Smooth muscle cell (in vitro differentiated cells): ENCODE measurements at regions not wholly inside any gene's neighbourhood (a gene's known extent, or its start where the extent isn't known, plus 50 kb on each side); places are given as distances from the start of the nearest gene placed in this dataset.

ENCODE experiments used
- DNase-seq: peaks from one replicate; lab custom pipeline; 2025; ENCODE audit not compliant: unreplicated experiment; lab: John Stamatoyannopoulos, UW
- H2AFZ ChIP-seq: fragments of 200-600 bp; sonication (generic); 2 replicates; pipeline ENCODE4 v1.6.0; 2016; ENCODE audit warnings: antibody characterized with exemption, low read depth, mild to moderate bottlenecking
- H3F3A ChIP-seq: fragments of 200-600 bp; sonication (generic); 2 replicates; pipeline ENCODE4 v1.6.0; 2017; ENCODE audit warnings: antibody characterized with exemption, low read depth
- H3K27ac ChIP-seq: fragments of 200-600 bp; sonication (generic); 2 replicates; pipeline ENCODE4 v1.5.1; 2016; ENCODE audit warnings: low read depth, mild to moderate bottlenecking
- H3K27me3 ChIP-seq: fragments of 200-600 bp; sonication (generic); 2 replicates; pipeline ENCODE4 v1.6.1; 2016; ENCODE audit warnings: low read depth, mild to moderate bottlenecking
- H3K36me3 ChIP-seq: fragments of 200-600 bp; sonication (generic); 2 replicates; pipeline ENCODE4 v1.5.1; 2016; ENCODE audit warnings: low read depth
- H3K4me1 ChIP-seq: fragments of 200-600 bp; sonication (generic); 2 replicates; pipeline ENCODE4 v1.5.1; 2016; ENCODE audit warnings: low read depth
- H3K4me2 ChIP-seq: fragments of 200-600 bp; sonication (generic); 2 replicates; pipeline ENCODE4 v1.6.0; 2016; ENCODE audit warnings: mild to moderate bottlenecking
- H3K4me3 ChIP-seq: fragments of 200-600 bp; sonication (generic); 2 replicates; pipeline ENCODE4 v1.5.1; 2016; ENCODE audit warnings: mild to moderate bottlenecking
- H3K79me2 ChIP-seq: fragments of 200-600 bp; sonication (generic); 2 replicates; pipeline ENCODE4 v1.6.0; 2016; ENCODE audit warnings: low read depth, mild to moderate bottlenecking
- H3K9ac ChIP-seq: fragments of 200-600 bp; sonication (generic); 2 replicates; pipeline ENCODE4 v1.6.0; 2016; ENCODE audit warnings: low read depth
- H3K9me3 ChIP-seq: fragments of 200-600 bp; sonication (generic); replicated peaks from 2 replicates; pipeline ENCODE4 v1.5.1; 2016; ENCODE audit warnings: low read depth
- H4K20me1 ChIP-seq: fragments of 200-600 bp; sonication (generic); 2 replicates; pipeline ENCODE4 v1.6.0; 2016; ENCODE audit warnings: low read depth
- WGBS: methylation state at CpG from one replicate; pipeline ENCODE4 v1.1.7; 2016; ENCODE audit warnings: low lambda C conversion rate; 5-methylcytosine and 5-hydroxymethylcytosine counted together
- TF ChIP-seq, protein P1 (sequence below): fragments of 200-600 bp; sonication (generic); IDR thresholded peaks from 2 replicates; pipeline ENCODE4 v1.5.1; 2017; ENCODE audit warnings: borderline replicate concordance, mild to moderate bottlenecking, antibody characterized with exemption; ENCODE audit not compliant: insufficient read depth, poor library complexity, severe bottlenecking

- Histone ChIP-seq H3F3A (no peaks in the 10 kb centered on the region), H3K27me3 (no peaks in the 10 kb centered on the region), H3K4me3 (no peak overlapping the region), H3K9ac (no peak overlapping the region), H3K27ac (no peak overlapping the region), H3K79me2 (no peaks in the 10 kb centered on the region), H4K20me1 (no peaks in the 10 kb centered on the region), H2AFZ (no peak overlapping the region), H3K36me3 (no peaks in the 10 kb centered on the region), H3K4me1 (no peaks in the 10 kb centered on the region), H3K9me3 (no peaks in the 10 kb centered on the region), H3K4me2 (no peak overlapping the region)
- TF ChIP-seq, protein P1, sequence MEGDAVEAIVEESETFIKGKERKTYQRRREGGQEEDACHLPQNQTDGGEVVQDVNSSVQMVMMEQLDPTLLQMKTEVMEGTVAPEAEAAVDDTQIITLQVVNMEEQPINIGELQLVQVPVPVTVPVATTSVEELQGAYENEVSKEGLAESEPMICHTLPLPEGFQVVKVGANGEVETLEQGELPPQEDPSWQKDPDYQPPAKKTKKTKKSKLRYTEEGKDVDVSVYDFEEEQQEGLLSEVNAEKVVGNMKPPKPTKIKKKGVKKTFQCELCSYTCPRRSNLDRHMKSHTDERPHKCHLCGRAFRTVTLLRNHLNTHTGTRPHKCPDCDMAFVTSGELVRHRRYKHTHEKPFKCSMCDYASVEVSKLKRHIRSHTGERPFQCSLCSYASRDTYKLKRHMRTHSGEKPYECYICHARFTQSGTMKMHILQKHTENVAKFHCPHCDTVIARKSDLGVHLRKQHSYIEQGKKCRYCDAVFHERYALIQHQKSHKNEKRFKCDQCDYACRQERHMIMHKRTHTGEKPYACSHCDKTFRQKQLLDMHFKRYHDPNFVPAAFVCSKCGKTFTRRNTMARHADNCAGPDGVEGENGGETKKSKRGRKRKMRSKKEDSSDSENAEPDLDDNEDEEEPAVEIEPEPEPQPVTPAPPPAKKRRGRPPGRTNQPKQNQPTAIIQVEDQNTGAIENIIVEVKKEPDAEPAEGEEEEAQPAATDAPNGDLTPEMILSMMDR: no peak
- no peak for DNase-seq
- WGBS: 94% methylated on average over 2 of the region's 2 CpGs
These were observed 491.5 kb upstream of the MDFIC2 start for GRCh38 chr3:70803891-70804290.

- TF ChIP-seq, protein P1: no peak
- 67% methylated on average over 2 of the region's 2 CpGs for WGBS
- Histone ChIP-seq H3K27ac (no peak overlapping the region), H3K27me3 (no peaks in the 10 kb centered on the region), H3K36me3 (no peaks in the 10 kb centered on the region), H2AFZ (no peak overlapping the region), H3K79me2 (no peaks in the 10 kb centered on the region), H3K4me3 (no peak overlapping the region), H3F3A (no peaks in the 10 kb centered on the region), H3K9ac (no peak overlapping the region), H4K20me1 (no peaks in the 10 kb centered on the region), H3K4me1 (no peaks in the 10 kb centered on the region), H3K4me2 (no peak overlapping the region), H3K9me3 (no peaks in the 10 kb centered on the region)
- no peak for DNase-seq
These were observed 490.9 kb upstream of the MDFIC2 start for GRCh38 chr3:70803319-70803718.

GRCh38 chr3:70800951-70801350 is 488.5 kb upstream of the MDFIC2 start:
- Histone ChIP-seq H3K27ac (no peak overlapping the region), H3K36me3 (no peaks in the 10 kb centered on the region), H3F3A (no peaks in the 10 kb centered on the region), H3K9ac (no peak overlapping the region), H3K27me3 (no peaks in the 10 kb centered on the region), H3K4me1 (no peaks in the 10 kb centered on the region), H4K20me1 (no peaks in the 10 kb centered on the region), H3K79me2 (no peaks in the 10 kb centered on the region), H2AFZ (no peak overlapping the region), H3K9me3 (no peaks in the 10 kb centered on the region), H3K4me2 (no peak overlapping the region), H3K4me3 (no peak overlapping the region)
- no peak for DNase-seq
- TF ChIP-seq, protein P1: no peak
- WGBS: 87% methylated on average over 2 of the region's 2 CpGs

- no peaks in the 10 kb centered on the region for H4K20me1 ChIP-seq
- 95% methylated on average over 2 of the region's 2 CpGs for WGBS
- no peak overlapping the region for H3K4me3 ChIP-seq
- no peak overlapping the region for H3K9ac ChIP-seq
- TF ChIP-seq, protein P1: no peak
- H3K79me2 ChIP-seq: no peaks in the 10 kb centered on the region
- no peak overlapping the region for H3K27ac ChIP-seq
- no peaks in the 10 kb centered on the region for H3K4me1 ChIP-seq
- H3K27me3 ChIP-seq: no peaks in the 10 kb centered on the region
- H3F3A ChIP-seq: no peaks in the 10 kb centered on the region
- no peaks in the 10 kb centered on the region for H3K9me3 ChIP-seq
- H3K4me2 ChIP-seq: no peak overlapping the region
- H2AFZ ChIP-seq: no peak overlapping the region
- DNase-seq: no peak
- no peaks in the 10 kb centered on the region for H3K36me3 ChIP-seq
These were observed 477.4 kb upstream of the MDFIC2 start for GRCh38 chr3:70789878-70790277.
